ENCODE measurements at regions not wholly inside any gene's neighbourhood (a gene's known extent, or its start where the extent isn't known, plus 50 kb on each side); places are given as distances from the start of the nearest gene placed in this dataset.

DNA sequence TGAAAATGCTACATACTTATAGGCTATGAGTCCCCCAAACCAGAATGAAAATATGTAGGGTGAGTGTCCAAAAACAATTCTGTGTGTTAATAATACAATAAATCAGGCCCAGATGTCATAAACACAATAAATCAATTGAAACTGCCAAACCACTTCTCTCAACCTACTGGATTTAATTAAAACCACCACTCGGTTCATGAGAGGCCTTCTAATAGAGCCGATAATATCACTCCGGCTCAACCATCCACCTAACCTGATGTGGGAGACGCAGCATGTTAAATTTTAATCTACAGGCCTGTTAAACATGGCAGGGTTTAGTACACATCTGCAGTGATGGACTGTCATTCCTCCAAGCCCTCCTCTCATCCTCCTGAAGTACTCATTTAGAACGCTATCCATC is 734.5 kb upstream of the ZNF608 start:
- Histone ChIP-seq H3K27me3 (ENCODE audit: insufficient read depth, low read depth, severe bottlenecking) (no peaks in the 10 kb centered on the region), H3K27ac (peak overlapping the region; percentile 87), H3K36me3 (no peaks in the 10 kb centered on the region), H3K9me3 (ENCODE audit: severe bottlenecking) (no peaks in the 10 kb centered on the region), H3K4me3 (ENCODE audit: low read depth, low read length) (peak overlapping the region; percentile 42)
- peak; percentile 72 for DNase-seq
- TF ChIP-seq, protein P1, sequence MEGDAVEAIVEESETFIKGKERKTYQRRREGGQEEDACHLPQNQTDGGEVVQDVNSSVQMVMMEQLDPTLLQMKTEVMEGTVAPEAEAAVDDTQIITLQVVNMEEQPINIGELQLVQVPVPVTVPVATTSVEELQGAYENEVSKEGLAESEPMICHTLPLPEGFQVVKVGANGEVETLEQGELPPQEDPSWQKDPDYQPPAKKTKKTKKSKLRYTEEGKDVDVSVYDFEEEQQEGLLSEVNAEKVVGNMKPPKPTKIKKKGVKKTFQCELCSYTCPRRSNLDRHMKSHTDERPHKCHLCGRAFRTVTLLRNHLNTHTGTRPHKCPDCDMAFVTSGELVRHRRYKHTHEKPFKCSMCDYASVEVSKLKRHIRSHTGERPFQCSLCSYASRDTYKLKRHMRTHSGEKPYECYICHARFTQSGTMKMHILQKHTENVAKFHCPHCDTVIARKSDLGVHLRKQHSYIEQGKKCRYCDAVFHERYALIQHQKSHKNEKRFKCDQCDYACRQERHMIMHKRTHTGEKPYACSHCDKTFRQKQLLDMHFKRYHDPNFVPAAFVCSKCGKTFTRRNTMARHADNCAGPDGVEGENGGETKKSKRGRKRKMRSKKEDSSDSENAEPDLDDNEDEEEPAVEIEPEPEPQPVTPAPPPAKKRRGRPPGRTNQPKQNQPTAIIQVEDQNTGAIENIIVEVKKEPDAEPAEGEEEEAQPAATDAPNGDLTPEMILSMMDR (IDR thresholded peaks at IDR 0.05; ENCODE audit: low read depth, low read length): no peak

DNA sequence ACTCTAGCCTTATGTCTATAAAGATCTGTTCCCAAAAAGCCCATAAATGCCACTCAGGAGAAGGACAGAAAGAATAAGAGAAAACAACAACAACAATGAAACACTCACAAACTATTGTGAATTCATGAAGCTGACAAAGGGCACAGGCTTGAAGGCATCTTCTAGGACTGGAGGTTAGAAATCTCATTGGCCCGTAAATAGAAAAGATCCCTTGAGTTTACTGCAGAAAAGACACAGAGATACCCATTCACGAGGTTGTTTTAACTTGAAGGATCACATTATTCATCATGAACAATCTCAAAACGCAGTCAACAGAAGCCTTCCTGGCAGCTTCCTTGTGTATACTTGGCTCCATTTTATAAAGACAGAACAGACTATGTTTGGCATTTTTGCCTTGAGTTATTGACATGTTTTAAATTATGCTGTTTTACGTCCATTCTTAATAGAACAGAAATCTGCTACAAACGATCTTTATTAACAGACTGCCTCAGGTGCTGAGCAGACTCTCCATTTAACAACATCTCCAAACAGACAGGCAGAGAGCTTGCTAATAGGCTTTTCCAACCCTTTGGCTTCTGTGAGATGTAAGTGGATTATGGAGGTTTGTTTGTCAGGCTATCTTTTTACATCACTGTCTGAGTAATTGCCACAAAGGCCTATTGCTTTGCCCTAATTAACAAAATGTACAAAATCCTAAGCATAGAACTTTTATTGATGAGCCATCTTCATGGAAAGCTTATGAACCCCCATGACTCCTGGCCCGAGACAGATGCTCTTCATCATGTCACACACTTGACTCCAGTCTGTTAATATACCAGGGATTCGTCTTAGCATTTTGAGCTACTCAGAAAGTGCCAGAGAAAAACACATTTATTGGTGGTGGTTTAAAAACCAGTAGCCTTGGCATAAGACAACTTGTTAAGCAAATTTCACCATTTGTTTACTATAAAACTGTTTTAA is 735.3 kb upstream of the ZNF608 start:
- no peaks in the 10 kb centered on the region for H3K36me3 ChIP-seq
- TF ChIP-seq, protein P1 (IDR thresholded peaks at IDR 0.05; ENCODE audit: low read depth, low read length): no peak
- H3K27ac ChIP-seq: peak overlapping the region; percentile 87
- no peaks in the 10 kb centered on the region for H3K27me3 ChIP-seq (ENCODE audit: insufficient read depth, low read depth, severe bottlenecking)
- DNase-seq: peak; percentile 82
- no peaks in the 10 kb centered on the region for H3K9me3 ChIP-seq (ENCODE audit: severe bottlenecking)
- peak overlapping the region; percentile 38 for H3K4me3 ChIP-seq (ENCODE audit: low read depth, low read length)

DNA sequence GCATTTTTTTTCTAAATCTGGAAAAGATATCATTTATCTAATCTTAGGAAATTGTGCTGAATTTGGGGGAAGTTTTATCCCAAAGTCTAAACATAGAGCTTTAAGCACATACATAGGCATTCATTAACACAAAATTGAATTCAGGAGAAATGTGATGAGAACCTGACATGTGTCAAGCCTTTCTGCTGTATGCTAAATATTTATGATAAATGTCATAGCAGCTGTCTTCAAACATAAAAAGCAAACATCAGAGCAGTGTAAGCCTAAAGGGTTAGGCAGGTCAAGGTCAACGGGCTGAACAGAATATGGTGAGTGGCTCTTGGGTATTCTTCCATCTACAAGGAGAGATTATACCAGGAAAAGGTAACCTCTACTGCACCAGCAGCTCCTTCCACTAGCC is 737.2 kb upstream of the ZNF608 start:
- Histone ChIP-seq H3K36me3 (no peaks in the 10 kb centered on the region), H3K27me3 (ENCODE audit: insufficient read depth, low read depth, severe bottlenecking) (no peaks in the 10 kb centered on the region), H3K9me3 (ENCODE audit: severe bottlenecking) (no peaks in the 10 kb centered on the region), H3K27ac (peak overlapping the region; percentile 85), H3K4me3 (ENCODE audit: low read depth, low read length) (no peak overlapping the region)
- no peak for DNase-seq
- TF ChIP-seq, protein P1 (IDR thresholded peaks at IDR 0.05; ENCODE audit: low read depth, low read length): no peak

DNA sequence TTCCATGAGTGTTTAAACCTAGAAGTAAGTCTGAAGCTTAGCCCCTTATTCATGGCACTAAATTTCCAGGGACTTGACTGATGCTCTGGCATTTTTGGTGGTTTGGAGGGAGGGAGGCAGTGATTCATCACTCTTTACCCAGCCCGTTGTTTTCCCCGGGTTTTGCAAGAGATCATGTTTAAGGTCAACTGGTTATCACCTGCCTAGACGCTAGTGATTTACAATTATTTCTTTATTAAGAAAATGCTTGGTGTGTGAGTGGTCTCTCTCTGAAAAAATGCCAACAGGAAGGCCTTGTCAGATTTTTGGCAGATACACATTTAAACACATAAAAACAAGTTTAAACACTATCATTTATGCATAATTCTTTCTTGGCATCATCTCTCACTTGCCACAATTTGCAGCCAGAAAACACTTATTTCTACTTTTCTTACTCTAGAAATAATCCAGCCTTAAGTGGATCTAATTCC is 737.9 kb upstream of the ZNF608 start:
- Histone ChIP-seq H3K4me3 (ENCODE audit: low read depth, low read length) (no peak overlapping the region), H3K27ac (peak overlapping the region; percentile 85), H3K36me3 (no peaks in the 10 kb centered on the region), H3K9me3 (ENCODE audit: severe bottlenecking) (no peaks in the 10 kb centered on the region), H3K27me3 (ENCODE audit: insufficient read depth, low read depth, severe bottlenecking) (no peaks in the 10 kb centered on the region)
- TF ChIP-seq, protein P1 (IDR thresholded peaks at IDR 0.05; ENCODE audit: low read depth, low read length): no peak
- DNase-seq: no peak

DNA sequence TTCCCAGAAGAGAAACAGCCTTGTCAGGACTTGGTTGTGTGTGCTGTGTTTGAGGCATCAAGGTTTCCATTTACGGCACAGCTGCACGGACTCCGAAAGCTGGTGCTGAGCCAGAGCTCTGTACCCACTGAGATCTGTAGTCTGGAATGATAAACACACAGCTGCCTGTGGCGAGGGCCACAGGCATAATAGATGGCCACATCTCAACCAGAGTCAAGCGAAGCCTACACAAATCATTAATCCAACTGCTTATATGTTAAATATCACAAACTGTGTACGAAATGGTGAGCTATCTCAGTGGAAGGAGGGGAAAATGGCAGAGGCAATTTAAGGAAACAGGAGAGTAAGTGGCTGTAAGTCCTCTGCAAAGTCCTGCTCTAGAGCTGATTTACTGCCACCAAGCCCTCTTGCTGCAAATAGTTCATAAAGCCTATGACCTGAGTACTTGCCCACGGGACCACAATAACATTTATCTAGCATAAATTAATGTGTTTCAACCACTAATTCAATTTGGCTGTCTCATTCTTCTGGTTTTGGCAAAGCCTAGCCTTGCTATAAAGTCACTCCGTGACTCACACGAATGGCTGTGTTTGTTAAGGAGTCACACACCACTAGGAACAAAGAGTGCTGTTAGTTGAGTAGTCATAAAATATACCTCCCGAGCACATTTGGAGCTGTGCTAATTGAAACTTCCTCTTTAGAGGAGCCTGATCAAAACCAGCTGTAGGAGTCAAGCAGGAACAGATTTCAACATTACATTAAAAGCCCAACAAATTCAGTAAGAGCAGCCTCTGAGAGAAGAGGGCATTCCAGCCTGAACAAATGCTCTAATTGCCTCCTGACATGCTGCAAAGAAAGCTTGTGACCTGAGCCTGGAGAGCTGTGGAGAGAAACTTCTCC is 738.6 kb upstream of the ZNF608 start:
- Histone ChIP-seq H3K27me3 (ENCODE audit: insufficient read depth, low read depth, severe bottlenecking) (no peaks in the 10 kb centered on the region), H3K36me3 (no peaks in the 10 kb centered on the region), H3K4me3 (ENCODE audit: low read depth, low read length) (no peak overlapping the region), H3K9me3 (ENCODE audit: severe bottlenecking) (no peaks in the 10 kb centered on the region), H3K27ac (peak overlapping the region; percentile 85)
- no peak for DNase-seq
- TF ChIP-seq, protein P1 (IDR thresholded peaks at IDR 0.05; ENCODE audit: low read depth, low read length): no peak

Data from WERI-Rb-1 (cell line).